GM10248 (cell line): ENCODE measurements at regions not wholly inside any gene's neighbourhood (a gene's known extent, or its start where the extent isn't known, plus 50 kb on each side); places are given as distances from the start of the nearest gene placed in this dataset.
"Not testable (repeated sequence)": the region's sequence is repeated elsewhere in the genome, so short reads cannot be mapped to it uniquely, and the experiment has no call there.

Experiments
- CTCF ChIA-PET: fragments of 300-600 bp; sonication (Branson Sonifier 250); formaldehyde crosslinking; extraction: SDS; loops from one replicate; lab custom pipeline; 2021; ENCODE audit warnings: antibody characterized with exemption; lab: Yijun Ruan, JAX
- POLR2A ChIA-PET: fragments of 350-650 bp; sonication (Branson Sonifier 250); formaldehyde crosslinking; extraction: SDS; loops from one replicate; lab custom pipeline; 2020; ENCODE audit warnings: antibody characterized with exemption; lab: Yijun Ruan, JAX
- DNase-seq: peaks from one replicate; pipeline ENCODE4 v3.0.0; 2012; ENCODE audit errors: extremely low spot score
- TF ChIP-seq, protein P1 (sequence below): IDR thresholded peaks from 2 replicates; pipeline ENCODE4 v1.5.1; 2012; ENCODE audit warnings: mild to moderate bottlenecking, low read depth; ENCODE audit errors: extremely low read depth, missing control alignments, control extremely low read depth

- TF ChIP-seq, protein P1, sequence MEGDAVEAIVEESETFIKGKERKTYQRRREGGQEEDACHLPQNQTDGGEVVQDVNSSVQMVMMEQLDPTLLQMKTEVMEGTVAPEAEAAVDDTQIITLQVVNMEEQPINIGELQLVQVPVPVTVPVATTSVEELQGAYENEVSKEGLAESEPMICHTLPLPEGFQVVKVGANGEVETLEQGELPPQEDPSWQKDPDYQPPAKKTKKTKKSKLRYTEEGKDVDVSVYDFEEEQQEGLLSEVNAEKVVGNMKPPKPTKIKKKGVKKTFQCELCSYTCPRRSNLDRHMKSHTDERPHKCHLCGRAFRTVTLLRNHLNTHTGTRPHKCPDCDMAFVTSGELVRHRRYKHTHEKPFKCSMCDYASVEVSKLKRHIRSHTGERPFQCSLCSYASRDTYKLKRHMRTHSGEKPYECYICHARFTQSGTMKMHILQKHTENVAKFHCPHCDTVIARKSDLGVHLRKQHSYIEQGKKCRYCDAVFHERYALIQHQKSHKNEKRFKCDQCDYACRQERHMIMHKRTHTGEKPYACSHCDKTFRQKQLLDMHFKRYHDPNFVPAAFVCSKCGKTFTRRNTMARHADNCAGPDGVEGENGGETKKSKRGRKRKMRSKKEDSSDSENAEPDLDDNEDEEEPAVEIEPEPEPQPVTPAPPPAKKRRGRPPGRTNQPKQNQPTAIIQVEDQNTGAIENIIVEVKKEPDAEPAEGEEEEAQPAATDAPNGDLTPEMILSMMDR = peak; percentile 51
- not testable (repeated sequence) for DNase-seq
- CTCF ChIA-PET = interaction anchor here (0.7 to 8.8 kb wide), 18 partner anchors 9 to 239 kb away, joined by 3 to 90 read pairs (median 6); no protein-coding TSS in a partner anchor
Observed at GRCh38 chr14:106592115-106592852, 1065.9 kb downstream of the TMEM121 start.

DNA sequence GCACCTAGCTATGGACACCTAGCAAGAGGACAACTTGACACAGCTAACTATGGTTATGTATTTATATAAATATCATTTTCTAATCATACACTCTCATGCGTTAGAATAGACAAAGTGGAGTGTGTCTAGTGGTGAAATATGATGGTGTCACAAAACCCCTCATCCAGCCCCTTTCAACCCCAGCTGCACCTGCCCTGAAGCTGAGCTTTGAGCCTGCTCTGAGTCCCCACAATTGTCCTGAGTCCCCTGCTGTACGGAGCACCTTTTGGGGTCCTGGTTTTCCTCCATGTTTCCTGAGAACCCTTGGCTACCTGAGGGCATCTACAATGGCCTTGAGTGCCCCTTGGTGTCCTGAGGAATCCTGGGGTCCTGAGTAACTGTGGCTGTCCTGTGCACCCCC is 1072.8 kb downstream of the TMEM121 start:
- no peak for DNase-seq
- TF ChIP-seq, protein P1 = no peak
- ChIA-PET POLR2A (no interaction called here), CTCF (interaction anchor here (0.8 to 1.7 kb wide), 10 partner anchors 8 to 291 kb away, joined by 3 to 12 read pairs (median 3); no protein-coding TSS in a partner anchor)

More at GRCh38 chr14:106592115-106592852, 1065.9 kb downstream of the TMEM121 start:
- POLR2A ChIA-PET = not testable (repeated sequence)

- peak; percentile 74 for DNase-seq
- ChIA-PET CTCF (interaction anchor here (0.6 to 8.1 kb wide), 23 partner anchors 12 to 259 kb away, joined by 3 to 104 read pairs (median 6); no protein-coding TSS in a partner anchor), POLR2A (interaction anchor here (0.6 kb wide), 1 partner anchor 66 kb away, joined by 3 read pairs; no protein-coding TSS in a partner anchor)
- TF ChIP-seq, protein P1 = peak; percentile 90
Observed at GRCh38 chr14:106605548-106606448, 1079.4 kb downstream of the TMEM121 start.

DNA sequence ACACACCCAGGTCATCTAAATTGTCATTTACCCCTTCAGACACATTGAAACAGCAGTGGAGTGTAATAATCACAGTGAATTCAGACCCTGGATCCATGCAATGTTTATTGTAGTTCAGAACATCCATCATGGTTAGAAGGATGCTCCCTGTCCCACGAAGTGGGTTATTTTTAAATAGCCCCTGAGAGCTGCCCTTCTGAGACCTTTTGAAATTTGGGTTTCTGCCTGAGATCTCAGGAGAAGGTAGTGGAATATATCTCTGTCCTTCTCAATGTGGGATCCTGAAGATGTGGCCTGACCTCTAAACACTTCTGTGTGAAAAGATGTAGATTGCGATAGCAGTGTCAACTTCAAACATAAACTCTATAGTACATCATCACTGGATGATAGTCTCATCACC is 1080.6 kb downstream of the TMEM121 start:
- DNase-seq = no peak
- TF ChIP-seq, protein P1 = no peak
- POLR2A ChIA-PET = no interaction called here
- CTCF ChIA-PET = interaction anchor here (1.0 to 8.1 kb wide), 15 partner anchors 8 to 224 kb away, joined by 3 to 104 read pairs (median 6); no protein-coding TSS in a partner anchor

DNA sequence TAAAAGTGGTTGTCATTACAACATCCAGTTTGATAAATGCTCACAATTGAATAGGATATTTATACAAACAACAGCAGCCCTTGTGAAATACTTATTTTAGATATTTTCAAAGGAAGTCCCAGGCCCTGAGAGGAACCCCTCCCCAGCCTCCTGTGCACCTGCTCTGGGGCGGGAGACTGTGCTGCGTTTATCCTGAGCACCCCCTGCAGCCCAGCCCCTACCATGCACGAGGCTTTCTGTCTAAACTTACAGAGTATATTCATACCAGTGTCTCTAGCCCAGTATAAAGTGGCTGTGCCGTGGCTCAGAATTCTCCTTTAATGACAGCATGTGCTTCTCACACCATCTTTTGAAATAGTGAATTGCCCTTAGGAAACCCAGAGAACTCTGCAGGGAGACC is 1084.3 kb downstream of the TMEM121 start:
- TF ChIP-seq, protein P1 = no peak
- ChIA-PET POLR2A (no interaction called here), CTCF (interaction anchor here (0.8 to 5.2 kb wide), 4 partner anchors 8 to 81 kb away, joined by 3 to 21 read pairs (median 12); no protein-coding TSS in a partner anchor)
- no peak for DNase-seq

DNA sequence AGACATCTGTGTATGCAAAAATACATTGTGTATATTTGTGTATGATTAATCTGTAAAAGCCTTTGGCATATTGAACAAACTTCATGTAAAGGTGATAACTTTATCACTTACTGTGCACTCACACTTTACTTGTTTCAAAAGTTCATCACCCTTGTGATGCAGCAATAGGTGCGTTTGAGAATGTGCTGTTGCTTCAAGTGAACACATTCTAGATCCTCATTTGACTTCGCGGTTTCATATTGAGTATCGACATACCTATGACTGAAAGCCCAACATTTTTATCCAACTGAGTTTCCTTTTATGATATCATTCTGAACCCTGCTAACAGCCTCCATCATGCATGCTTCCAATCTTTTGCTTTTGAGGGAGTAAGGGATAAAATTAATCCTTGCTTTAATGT is 1086.9 kb downstream of the TMEM121 start:
- POLR2A ChIA-PET = no interaction called here

More for the DNA sequence above, 1086.9 kb downstream of the TMEM121 start:
- TF ChIP-seq, protein P1 = no peak
- CTCF ChIA-PET = interaction anchor here (0.6 to 2.0 kb wide), 11 partner anchors 9 to 257 kb away, joined by 3 to 7 read pairs (median 4); no protein-coding TSS in a partner anchor
- no peak for DNase-seq
